IMR-90 (cell line): ENCODE measurements at regions not wholly inside any gene's neighbourhood (a gene's known extent, or its start where the extent isn't known, plus 50 kb on each side); places are given as distances from the start of the nearest gene placed in this dataset.

Experiments
- ATAC-seq: fragments of 200-7000 bp; cut with Tn5 transposase; 2 replicates; pipeline ENCODE4 v1.9.1; 2020; ENCODE audit warnings: low read depth, mild to moderate bottlenecking, moderate library complexity
- BruUV-seq: library from RNA; stranded (reverse); fragments of 400-500 nt; replicated peaks from 2 replicates; lab custom pipeline; 2021; lab: Mats Ljungman, UMichigan
- CTCF ChIA-PET: fragments of 300-600 bp; formaldehyde crosslinking; extraction: SDS; loops from one replicate; lab custom pipeline; 2021; ENCODE audit warnings: antibody characterized with exemption; lab: Yijun Ruan, JAX
- POLR2A ChIA-PET: fragments of 300-600 bp; sonication (Branson Sonifier 250); formaldehyde crosslinking; loops from one replicate; lab custom pipeline; 2022; ENCODE audit warnings: antibody characterized with exemption; ENCODE audit not compliant: unreplicated experiment; lab: Charles Lee
- DNase-seq: peaks from one replicate; pipeline ENCODE4 v3.0.0; 2013
- H2AFZ ChIP-seq: replicated peaks from 2 replicates; pipeline ENCODE3; 2013; ENCODE audit warnings: low read length, mild to moderate bottlenecking; ENCODE audit not compliant: poor library complexity
- H2AK5ac ChIP-seq: 2 replicates; pipeline ENCODE4 v1.6.1; 2013; ENCODE audit warnings: low read depth, low read length, inconsistent platforms
- H2AK9ac ChIP-seq: replicated peaks from 2 replicates; pipeline ENCODE3; 2013; ENCODE audit warnings: mild to moderate bottlenecking, low read depth, low read length, moderate library complexity; ENCODE audit not compliant: poor library complexity
- H2BK120ac ChIP-seq: 2 replicates; pipeline ENCODE4 v1.6.1; 2013; ENCODE audit warnings: low read depth, low read length, inconsistent platforms
- H2BK15ac ChIP-seq: 3 replicates; pipeline ENCODE4 v1.6.1; 2013; ENCODE audit warnings: low read depth, low read length, inconsistent platforms
- H2BK20ac ChIP-seq: 2 replicates; pipeline ENCODE4 v1.6.1; 2013; ENCODE audit warnings: low read depth, mild to moderate bottlenecking, inconsistent platforms, low read length, moderate library complexity
- H2BK5ac ChIP-seq: 2 replicates; pipeline ENCODE4 v1.6.1; 2013; ENCODE audit warnings: mild to moderate bottlenecking, low read depth, low read length, inconsistent platforms; ENCODE audit not compliant: poor library complexity, severe bottlenecking
- H3K14ac ChIP-seq: replicated peaks from 2 replicates; pipeline ENCODE4 v1.6.1; 2013; ENCODE audit warnings: low read depth, low read length, inconsistent platforms
- H3K18ac ChIP-seq: 2 replicates; pipeline ENCODE4 v1.6.1; 2013; ENCODE audit warnings: low read depth, low read length, control low read depth
- H3K23ac ChIP-seq: 2 replicates; pipeline ENCODE4 v1.6.1; 2013; ENCODE audit warnings: low read depth, low read length, inconsistent platforms
- H3K27ac ChIP-seq: 2 replicates; pipeline ENCODE4 v1.5.1; 2013; ENCODE audit warnings: mild to moderate bottlenecking, control low read depth, low read length; ENCODE audit not compliant: insufficient read depth
- H3K27me3 ChIP-seq: 2 replicates; pipeline ENCODE4 v1.6.1; 2013; ENCODE audit warnings: low read length; ENCODE audit not compliant: control insufficient read depth, insufficient read depth
- H3K36me3 ChIP-seq: 2 replicates; pipeline ENCODE4 v1.6.1; 2013; ENCODE audit warnings: low read length, mixed read lengths; ENCODE audit not compliant: control insufficient read depth, insufficient read depth
- H3K4ac ChIP-seq: 2 replicates; pipeline ENCODE4 v1.6.1; 2013; ENCODE audit warnings: low read depth, low read length, inconsistent platforms
- H3K4me1 ChIP-seq: 2 replicates; pipeline ENCODE4 v1.6.1; 2013; ENCODE audit warnings: low read length, mixed read lengths; ENCODE audit not compliant: control insufficient read depth, insufficient read depth
- H3K4me2 ChIP-seq: 2 replicates; pipeline ENCODE4 v1.6.1; 2013; ENCODE audit warnings: low read depth, mild to moderate bottlenecking, control low read depth, low read length, moderate library complexity
- H3K4me3 ChIP-seq: 2 replicates; pipeline ENCODE4 v1.5.1; 2013; ENCODE audit warnings: low read depth, mild to moderate bottlenecking, control low read depth, low read length, moderate library complexity; ENCODE audit not compliant: insufficient read depth
- H3K56ac ChIP-seq: 2 replicates; pipeline ENCODE4 v1.6.1; 2013; ENCODE audit warnings: low read length, inconsistent platforms; ENCODE audit not compliant: insufficient read depth; ENCODE audit errors: extremely low read depth
- H3K79me1 ChIP-seq, 2 experiments: 2 replicates each; pipeline ENCODE4 v1.6.1; 2013; ENCODE audit warnings: low read length in 2 of 2, inconsistent platforms in 1 of 2, low read depth in 1 of 2
- H3K9ac ChIP-seq: 2 replicates; pipeline ENCODE4 v1.6.1; 2013; ENCODE audit warnings: low read depth, low read length, control low read depth
- H3K9me1 ChIP-seq: 2 replicates; pipeline ENCODE4 v1.6.1; 2013; ENCODE audit warnings: low read length, inconsistent platforms; ENCODE audit not compliant: insufficient read depth
- H3K9me3 ChIP-seq: 2 replicates; pipeline ENCODE4 v1.6.1; 2013; ENCODE audit warnings: low read length; ENCODE audit not compliant: control insufficient read depth, insufficient read depth
- H4K20me1 ChIP-seq: 2 replicates; pipeline ENCODE4 v1.6.1; 2013; ENCODE audit warnings: low read length, inconsistent platforms; ENCODE audit not compliant: insufficient read depth
- H4K5ac ChIP-seq: 2 replicates; pipeline ENCODE4 v1.6.1; 2013; ENCODE audit warnings: mild to moderate bottlenecking, low read depth, low read length, control low read depth
- H4K8ac ChIP-seq, 2 experiments: 2 replicates each; pipeline ENCODE4 v1.6.1; 2013; ENCODE audit warnings: low read depth in 2 of 2, low read length in 2 of 2, control low read depth in 1 of 2, inconsistent platforms in 1 of 2
- H4K91ac ChIP-seq: 2 replicates; pipeline ENCODE4 v1.6.1; 2013; ENCODE audit warnings: low read depth, low read length, inconsistent platforms; ENCODE audit not compliant: insufficient read depth
- FOS ChIP-seq: fragments of 150-350 bp; IDR thresholded peaks from 2 replicates; pipeline ENCODE4 v1.6.1; 2016; ENCODE audit warnings: low read depth, low read length
- MXI1 ChIP-seq: IDR thresholded peaks from 2 replicates; pipeline ENCODE4 v1.6.1; 2012; ENCODE audit warnings: low read depth, mild to moderate bottlenecking, low read length, moderate library complexity, borderline replicate concordance
- RAD21 ChIP-seq: IDR thresholded peaks from 2 replicates; pipeline ENCODE4 v1.6.1; 2012; ENCODE audit warnings: low read length, improper control_type of control experiment
- WGBS, 2 experiments: methylation state at CpG; one replicate each; pipeline versions ENCODE4 v1.1.5 to v1.1.7; 2013; ENCODE audit warnings: missing lambda C conversion rate in 2 of 2; ENCODE audit not compliant: insufficient read length in 1 of 2; ENCODE audit errors: extremely low coverage in 2 of 2; 5-methylcytosine and 5-hydroxymethylcytosine counted together
- dilution Hi-C: fragments of 300-500 bp; cut with HindIII; formaldehyde crosslinking; loops from one replicate; pipeline ENCODE4 v1.14.3; 2018; ENCODE audit warnings: low sequenced_read_pairs; ENCODE audit not compliant: unreplicated experiment
- in situ Hi-C: fragments of 300-500 bp; cut with MboI; formaldehyde crosslinking; loops from 3 replicates; pipeline ENCODE4 v1.14.3; 2019; ENCODE audit warnings: low sequenced_read_pairs, inconsistent platforms, mixed read lengths
- intact Hi-C: fragments of 100-400 bp; cut with micrococcal nuclease; formaldehyde crosslinking; loops from 2 replicates; pipeline ENCODE4 v1.10.0; 2022
- TF ChIP-seq, protein P1 (sequence below): fragments of 150-350 bp; IDR thresholded peaks from 2 replicates; pipeline ENCODE4 v1.6.1; 2017; ENCODE audit warnings: mild to moderate bottlenecking, antibody characterized with exemption, low read length, low read depth

DNA sequence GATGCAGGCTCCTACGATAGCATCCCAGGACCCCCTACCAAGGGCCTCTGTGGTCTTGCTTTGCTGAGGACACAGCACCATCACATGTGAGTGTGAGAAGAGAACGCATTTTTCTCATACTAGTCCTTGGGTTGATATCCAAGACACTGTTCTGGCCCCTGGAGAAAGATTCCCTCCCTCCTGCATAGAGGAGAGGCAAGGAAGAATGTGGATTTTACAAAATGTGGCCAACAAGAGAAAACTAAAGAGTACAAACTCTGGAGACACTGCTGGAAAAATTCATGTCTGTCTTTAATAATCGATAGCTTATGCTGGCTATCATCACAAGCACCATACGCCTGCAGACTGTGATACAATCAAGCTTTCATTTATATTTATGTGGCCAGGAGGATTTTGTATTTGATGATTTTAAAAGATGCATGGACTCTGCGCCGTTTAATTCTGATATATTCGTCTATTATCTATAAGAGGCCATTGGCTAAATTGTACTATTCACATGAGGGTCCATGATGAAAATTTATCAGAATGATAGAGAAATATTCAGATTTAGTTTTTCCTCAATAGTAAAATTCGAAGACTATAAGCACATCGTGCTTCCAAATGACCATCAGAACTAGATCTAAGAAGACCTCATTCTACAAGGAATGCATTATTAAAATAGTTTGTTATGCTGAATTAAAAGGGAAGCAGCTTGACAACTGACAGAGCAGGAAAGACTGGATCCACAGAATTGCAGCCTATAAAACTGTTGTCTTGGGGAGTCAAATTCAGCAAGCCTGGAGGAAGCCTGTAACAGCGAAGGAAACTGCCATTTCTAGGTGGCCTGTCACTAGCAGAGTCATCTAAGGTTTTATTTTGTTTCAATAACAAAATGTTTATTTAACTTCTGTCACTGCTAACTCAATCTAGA is 578.7 kb downstream of the DIAPH3 start (continued):
- TF ChIP-seq MXI1: no peak

- Histone ChIP-seq H3K4me2 (no peak overlapping the region), H3K4me1 (no peaks in the 10 kb centered on the region), H3K79me1 (no peaks in the 10 kb centered on the region), H3K27me3 (peaks cover 2% of the 10 kb centered on the region; the same call in 1 of the 2 replicates), H4K20me1 (no peaks in the 10 kb centered on the region), H3K4me3 (no peak overlapping the region), H3K18ac (no peak overlapping the region), H4K5ac (no peak overlapping the region), H2BK20ac (no peak overlapping the region), H2BK5ac (no peak overlapping the region), H2AK9ac (no peak overlapping the region), H3K14ac (no peak overlapping the region), H3K23ac (no peak overlapping the region), H2BK15ac (no peak overlapping the region), H4K8ac (no peak overlapping the region), H3K27ac (no peak overlapping the region), H3K9me3 (no peaks in the 10 kb centered on the region), H2BK120ac (no peak overlapping the region), H3K4ac (no peak overlapping the region), H3K9me1 (no peaks in the 10 kb centered on the region), H3K36me3 (no peaks in the 10 kb centered on the region), H4K91ac (no peak overlapping the region), H2AK5ac (no peak overlapping the region), H3K56ac (no peak overlapping the region), H2AFZ (no peak overlapping the region), H3K9ac (no peak overlapping the region)
- ATAC-seq (no peak), DNase-seq (no peak)
- WGBS, 2 experiments: no CpG with 5 or more reads among the region's 3 CpGs
- BruUV-seq: no TSS peak
- intact Hi-C loops (no loop called here), in situ Hi-C loops (no loop called here), dilution Hi-C loops (no loop called here)
- ChIA-PET POLR2A (no interaction called here), CTCF (no interaction called here)
- no peak for TF ChIP-seq FOS
- TF ChIP-seq RAD21: no peak
- TF ChIP-seq, protein P1, sequence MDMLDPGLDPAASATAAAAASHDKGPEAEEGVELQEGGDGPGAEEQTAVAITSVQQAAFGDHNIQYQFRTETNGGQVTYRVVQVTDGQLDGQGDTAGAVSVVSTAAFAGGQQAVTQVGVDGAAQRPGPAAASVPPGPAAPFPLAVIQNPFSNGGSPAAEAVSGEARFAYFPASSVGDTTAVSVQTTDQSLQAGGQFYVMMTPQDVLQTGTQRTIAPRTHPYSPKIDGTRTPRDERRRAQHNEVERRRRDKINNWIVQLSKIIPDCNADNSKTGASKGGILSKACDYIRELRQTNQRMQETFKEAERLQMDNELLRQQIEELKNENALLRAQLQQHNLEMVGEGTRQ: no peak
These were observed 576.7 kb downstream of the DIAPH3 start for GRCh38 chr13:59587030-59587429.
